ENCODE measurements at regions not wholly inside any gene's neighbourhood (a gene's known extent, or its start where the extent isn't known, plus 50 kb on each side); places are given as distances from the start of the nearest gene placed in this dataset.

DNA sequence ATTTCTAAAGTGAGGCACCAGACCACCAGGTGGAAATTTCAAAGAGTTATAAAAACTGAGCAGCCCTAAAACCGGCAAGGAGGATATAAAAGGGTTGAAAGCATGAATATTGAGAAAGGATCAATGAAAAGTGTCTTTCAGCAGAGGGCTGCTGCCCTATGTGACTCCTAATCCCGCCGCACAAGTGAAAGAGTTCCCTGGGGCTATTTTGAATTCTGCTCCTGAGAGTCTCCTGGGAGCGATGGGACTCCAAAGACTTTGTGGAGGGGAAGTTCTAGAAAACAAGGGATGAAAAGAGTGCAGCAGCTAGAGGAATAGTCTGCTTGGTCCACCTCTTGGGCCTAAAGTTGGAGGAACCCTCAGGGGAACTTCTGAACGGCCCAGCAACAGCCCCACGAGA is 205.2 kb downstream of the SP3 start:
- in situ Hi-C loops (cut with HindIII; ENCODE audit: extremely low pct_ligation_motif_present, low pct_unique_long_range_greater_than_20kb), result no loop called here
- Histone ChIP-seq H3K79me2 (ENCODE audit: insufficient read depth, low read length) (no peaks in the 10 kb centered on the region), H3K4me2 (ENCODE audit: low read depth, low read length) (no peak overlapping the region), H3K27ac (ENCODE audit: extremely low read length, insufficient read depth, low read length) (no peak overlapping the region), H3K36me3 (replicated peaks in 1 of 2; ENCODE audit: control insufficient read depth in 1 of 2, insufficient read depth in 2 of 2, low read length in 2 of 2) (no peaks in the 10 kb centered on the region), H3K27me3 (ENCODE audit: control insufficient read depth in 1 of 2, insufficient read depth in 2 of 2, low read length in 2 of 2) (peaks cover 2 to 18% of the 10 kb centered on the region in 2 experiments; a peak in 2 of 5 replicates), H4K20me1 (ENCODE audit: insufficient read depth, low read length) (no peaks in the 10 kb centered on the region), H3K4me1 (ENCODE audit: insufficient read depth, low read length) (no peaks in the 10 kb centered on the region), H2AFZ (ENCODE audit: low read length) (no peak overlapping the region), H3K4me3 (replicated peaks in 1 of 3; ENCODE audit: insufficient read depth in 1 of 3, low read depth in 2 of 3, low read length in 3 of 3) (no peak overlapping the region), H3K9ac (ENCODE audit: insufficient read depth, low read depth, low read length) (no peak overlapping the region), H3K9me3 (ENCODE audit: low read length) (no peaks in the 10 kb centered on the region)
- 40% methylated on average over 6 of the region's 6 CpGs for WGBS (ENCODE audit: low lambda C conversion rate)
- FAIRE-seq (no peak), ATAC-seq (no peak), DNase-seq (ENCODE audit: low spot score) (no peak)
- ChIA-PET CTCF (ENCODE audit: low intra/inter-chr PET ratio, low total read pairs) (no interaction called here), POLR2A (no interaction called here)
- TF ChIP-seq GZF1 (CRISPR knock-in tag; IDR thresholded peaks at IDR 0.05) (no peak), CEBPG (CRISPR knock-in tag; IDR thresholded peaks at IDR 0.05) (no peak), ZNF883 (CRISPR knock-in tag; IDR thresholded peaks at IDR 0.05; ENCODE audit: not compliant biosample characterization) (no peak), PPARG (CRISPR knock-in tag; conservative IDR thresholded peaks at IDR 0.05) (no peak), TBX2 (CRISPR knock-in tag; IDR thresholded peaks at IDR 0.05; ENCODE audit: borderline replicate concordance) (no peak), TOPORS (CRISPR knock-in tag; IDR thresholded peaks at IDR 0.05) (no peak)
- TF ChIP-seq, protein P1, sequence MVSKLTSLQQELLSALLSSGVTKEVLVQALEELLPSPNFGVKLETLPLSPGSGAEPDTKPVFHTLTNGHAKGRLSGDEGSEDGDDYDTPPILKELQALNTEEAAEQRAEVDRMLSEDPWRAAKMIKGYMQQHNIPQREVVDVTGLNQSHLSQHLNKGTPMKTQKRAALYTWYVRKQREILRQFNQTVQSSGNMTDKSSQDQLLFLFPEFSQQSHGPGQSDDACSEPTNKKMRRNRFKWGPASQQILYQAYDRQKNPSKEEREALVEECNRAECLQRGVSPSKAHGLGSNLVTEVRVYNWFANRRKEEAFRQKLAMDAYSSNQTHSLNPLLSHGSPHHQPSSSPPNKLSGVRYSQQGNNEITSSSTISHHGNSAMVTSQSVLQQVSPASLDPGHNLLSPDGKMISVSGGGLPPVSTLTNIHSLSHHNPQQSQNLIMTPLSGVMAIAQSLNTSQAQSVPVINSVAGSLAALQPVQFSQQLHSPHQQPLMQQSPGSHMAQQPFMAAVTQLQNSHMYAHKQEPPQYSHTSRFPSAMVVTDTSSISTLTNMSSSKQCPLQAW (CRISPR knock-in tag; IDR thresholded peaks at IDR 0.05), result no peak
- TF ChIP-seq, protein P2, sequence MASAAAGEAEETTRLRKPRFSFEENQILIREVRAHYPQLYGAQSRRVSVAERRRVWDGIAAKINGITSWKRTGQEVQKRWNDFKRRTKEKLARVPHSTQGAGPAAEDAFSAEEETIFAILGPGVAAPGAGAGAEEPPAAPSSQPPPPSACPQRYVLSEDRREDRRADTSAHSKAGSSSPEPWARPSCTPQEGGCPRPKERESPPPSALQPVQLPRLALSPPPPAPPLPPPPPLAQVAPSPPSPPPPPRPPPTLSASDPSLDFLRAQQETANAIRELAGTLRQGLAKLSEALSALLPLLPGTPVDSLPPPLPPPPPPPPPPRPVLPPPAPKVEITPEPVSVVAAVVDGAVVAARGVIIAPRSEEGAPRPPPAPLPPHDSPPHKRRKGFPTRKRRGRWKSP (CRISPR knock-in tag; IDR thresholded peaks at IDR 0.05), result no peak
- TF ChIP-seq, protein P3, sequence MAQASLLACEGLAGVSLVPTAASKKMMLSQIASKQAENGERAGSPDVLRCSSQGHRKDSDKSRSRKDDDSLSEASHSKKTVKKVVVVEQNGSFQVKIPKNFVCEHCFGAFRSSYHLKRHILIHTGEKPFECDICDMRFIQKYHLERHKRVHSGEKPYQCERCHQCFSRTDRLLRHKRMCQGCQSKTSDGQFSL (CRISPR knock-in tag; IDR thresholded peaks at IDR 0.05), result no peak
- intact Hi-C loops (cut with micrococcal nuclease; ENCODE audit: unreplicated experiment), result no loop called here
- BruUV-seq (replicated peaks), result no TSS peak

All from HepG2 (cell line).